ENCODE measurements at regions not wholly inside any gene's neighbourhood (a gene's known extent, or its start where the extent isn't known, plus 50 kb on each side); places are given as distances from the start of the nearest gene placed in this dataset.

- TF ChIP-seq CTCF (IDR thresholded peaks at IDR 0.05) = no peak
- TF ChIP-seq POLR2A (IDR thresholded peaks at IDR 0.05) = no peak
These were observed 307.6 kb upstream of the NOCT start for GRCh38 chr4:138707746-138708677.
